ENCODE measurements at regions not wholly inside any gene's neighbourhood (a gene's known extent, or its start where the extent isn't known, plus 50 kb on each side); places are given as distances from the start of the nearest gene placed in this dataset.

- no peak for TF ChIP-seq CTCF (IDR thresholded peaks at IDR 0.05)
- TF ChIP-seq POLR2A (IDR thresholded peaks at IDR 0.05): no peak
Measured at GRCh38 chr20:51928931-51929330, 126.6 kb upstream of the SALL4 start.
